ENCODE measurements at regions not wholly inside any gene's neighbourhood (a gene's known extent, or its start where the extent isn't known, plus 50 kb on each side); places are given as distances from the start of the nearest gene placed in this dataset.

DNA sequence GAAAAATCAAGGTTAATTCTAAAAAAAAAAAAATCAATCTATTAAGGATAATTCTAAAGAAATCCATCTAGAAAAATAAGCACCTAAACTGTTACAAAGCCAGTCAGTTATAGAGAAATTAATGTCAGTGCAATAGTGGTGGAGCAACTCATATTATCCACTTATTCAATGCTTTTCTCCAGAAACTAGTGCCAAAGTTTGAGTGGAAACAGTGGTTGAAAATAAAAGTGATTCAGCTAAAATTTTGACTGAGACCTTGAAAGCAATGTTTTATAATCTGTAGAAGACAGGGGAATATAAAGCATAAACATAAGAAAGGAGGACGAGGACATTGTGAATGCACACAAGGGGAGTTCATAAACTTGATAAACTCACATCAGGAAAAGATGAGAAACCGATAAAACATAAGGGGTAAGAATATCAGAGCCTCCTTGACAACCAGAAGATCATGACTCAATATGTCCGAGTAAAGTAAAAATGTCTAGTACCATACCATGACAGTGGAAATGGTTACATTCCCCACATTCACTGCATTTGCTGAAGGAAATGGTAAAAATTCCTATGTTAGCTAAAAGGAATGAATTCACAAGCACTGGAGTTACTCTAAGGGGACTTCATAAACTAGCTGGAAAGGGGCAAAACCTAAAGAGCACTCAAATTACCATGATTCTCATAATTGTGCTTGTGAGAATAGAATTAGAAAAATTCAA, 58.7 kb upstream of the SLC5A12 start:
- no peak overlapping the region for H2AFZ ChIP-seq (ENCODE audit: low read length)
- H4K20me1 ChIP-seq (ENCODE audit: insufficient read depth, low read length): no peaks in the 10 kb centered on the region
- peaks cover 10% of the 10 kb centered on the region; the same call in 1 of the 2 replicates for H3K9me3 ChIP-seq (ENCODE audit: low read length)
- H3K36me3 ChIP-seq (ENCODE audit: insufficient read depth, low read length): no peaks in the 10 kb centered on the region
- no peaks in the 10 kb centered on the region for H3K9me2 ChIP-seq (ENCODE audit: low read depth, low read length)
- H3K27ac ChIP-seq (ENCODE audit: low read depth, low read length, poor library complexity, severe bottlenecking): peak overlapping the region; percentile 96
- H3K27me3 ChIP-seq (ENCODE audit: insufficient read depth, low read length): no peaks in the 10 kb centered on the region
- H3F3A ChIP-seq (ENCODE audit: insufficient read depth, low read length): peaks cover 9% of the 10 kb centered on the region
- peak overlapping the region; percentile 15; the same call in 1 of the 2 replicates for H3K9ac ChIP-seq (ENCODE audit: low read length)
- peaks cover 49% of the 10 kb centered on the region for H3K4me1 ChIP-seq (ENCODE audit: insufficient read depth, low read length, severe bottlenecking)
- no peak for TF ChIP-seq EZH2 (IDR thresholded peaks at IDR 0.05; ENCODE audit: borderline replicate concordance, low read length)
- TF ChIP-seq, protein P1, sequence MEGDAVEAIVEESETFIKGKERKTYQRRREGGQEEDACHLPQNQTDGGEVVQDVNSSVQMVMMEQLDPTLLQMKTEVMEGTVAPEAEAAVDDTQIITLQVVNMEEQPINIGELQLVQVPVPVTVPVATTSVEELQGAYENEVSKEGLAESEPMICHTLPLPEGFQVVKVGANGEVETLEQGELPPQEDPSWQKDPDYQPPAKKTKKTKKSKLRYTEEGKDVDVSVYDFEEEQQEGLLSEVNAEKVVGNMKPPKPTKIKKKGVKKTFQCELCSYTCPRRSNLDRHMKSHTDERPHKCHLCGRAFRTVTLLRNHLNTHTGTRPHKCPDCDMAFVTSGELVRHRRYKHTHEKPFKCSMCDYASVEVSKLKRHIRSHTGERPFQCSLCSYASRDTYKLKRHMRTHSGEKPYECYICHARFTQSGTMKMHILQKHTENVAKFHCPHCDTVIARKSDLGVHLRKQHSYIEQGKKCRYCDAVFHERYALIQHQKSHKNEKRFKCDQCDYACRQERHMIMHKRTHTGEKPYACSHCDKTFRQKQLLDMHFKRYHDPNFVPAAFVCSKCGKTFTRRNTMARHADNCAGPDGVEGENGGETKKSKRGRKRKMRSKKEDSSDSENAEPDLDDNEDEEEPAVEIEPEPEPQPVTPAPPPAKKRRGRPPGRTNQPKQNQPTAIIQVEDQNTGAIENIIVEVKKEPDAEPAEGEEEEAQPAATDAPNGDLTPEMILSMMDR (IDR thresholded peaks at IDR 0.05; ENCODE audit: low read length): no peak
- H3K79me2 ChIP-seq (ENCODE audit: insufficient read depth, low read length): no peaks in the 10 kb centered on the region
- H3K4me3 ChIP-seq (ENCODE audit: low read depth, low read length, poor library complexity, severe bottlenecking): no peak overlapping the region
- H3K4me2 ChIP-seq (ENCODE audit: low read length): no peak overlapping the region

DNA sequence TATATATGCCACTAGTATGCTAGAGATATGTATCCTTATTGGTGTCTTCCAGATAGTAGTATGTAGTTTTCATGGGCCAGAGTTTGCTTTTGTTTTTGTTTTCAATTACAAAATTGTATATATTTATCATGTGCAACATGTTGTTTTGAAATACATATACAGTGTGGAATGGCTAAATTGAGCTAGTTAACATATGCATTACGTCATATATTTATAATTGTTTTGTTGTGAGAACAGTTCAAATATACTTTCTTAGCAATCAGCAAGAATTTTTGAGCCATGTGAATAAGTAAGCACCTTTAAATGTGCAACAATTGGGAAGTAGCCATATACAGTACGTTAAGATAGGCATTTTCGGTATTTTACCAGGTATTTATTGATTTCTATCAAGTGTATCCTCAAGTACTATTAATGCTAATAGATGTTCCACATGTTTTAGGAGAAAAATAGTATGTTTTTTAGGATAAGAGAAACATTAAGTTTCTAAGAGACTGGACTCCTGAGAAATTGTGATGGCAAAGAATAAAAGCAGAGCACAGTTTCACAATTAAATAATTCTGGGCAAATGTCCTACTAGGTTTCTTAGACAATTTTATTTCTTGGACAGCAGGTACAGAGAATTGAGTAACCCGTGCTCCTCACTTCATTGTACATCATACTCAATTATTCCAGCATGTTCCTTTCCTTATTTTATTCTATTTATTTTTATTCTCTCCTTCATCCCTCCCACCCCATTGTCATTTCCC, 60.5 kb upstream of the SLC5A12 start:
- Histone ChIP-seq H3K9me2 (ENCODE audit: low read depth, low read length) (no peaks in the 10 kb centered on the region), H3K9me3 (ENCODE audit: low read length) (peaks cover 10% of the 10 kb centered on the region; the same call in 1 of the 2 replicates), H3F3A (ENCODE audit: insufficient read depth, low read length) (peaks cover 9% of the 10 kb centered on the region), H3K27me3 (ENCODE audit: insufficient read depth, low read length) (no peaks in the 10 kb centered on the region), H3K27ac (ENCODE audit: low read depth, low read length, poor library complexity, severe bottlenecking) (no peak overlapping the region), H3K79me2 (ENCODE audit: insufficient read depth, low read length) (no peaks in the 10 kb centered on the region), H3K9ac (ENCODE audit: low read length) (no peak overlapping the region), H4K20me1 (ENCODE audit: insufficient read depth, low read length) (no peaks in the 10 kb centered on the region), H3K4me3 (ENCODE audit: low read depth, low read length, poor library complexity, severe bottlenecking) (no peak overlapping the region), H2AFZ (ENCODE audit: low read length) (no peak overlapping the region), H3K4me2 (ENCODE audit: low read length) (no peak overlapping the region), H3K4me1 (ENCODE audit: insufficient read depth, low read length, severe bottlenecking) (peaks cover 39% of the 10 kb centered on the region), H3K36me3 (ENCODE audit: insufficient read depth, low read length) (no peaks in the 10 kb centered on the region; the same call in 1 of the 2 replicates)
- no peak for TF ChIP-seq EZH2 (IDR thresholded peaks at IDR 0.05; ENCODE audit: borderline replicate concordance, low read length)
- TF ChIP-seq, protein P1 (IDR thresholded peaks at IDR 0.05; ENCODE audit: low read length): no peak

- H3K36me3 ChIP-seq (ENCODE audit: insufficient read depth, low read length): no peaks in the 10 kb centered on the region; the same call in 1 of the 2 replicates
- no peak overlapping the region for H3K27ac ChIP-seq (ENCODE audit: low read depth, low read length, poor library complexity, severe bottlenecking)
- H3K9me2 ChIP-seq (ENCODE audit: low read depth, low read length): no peaks in the 10 kb centered on the region
- peaks cover 10% of the 10 kb centered on the region; the same call in 1 of the 2 replicates for H3K9me3 ChIP-seq (ENCODE audit: low read length)
- no peak overlapping the region for H3K9ac ChIP-seq (ENCODE audit: low read length)
- H3K4me3 ChIP-seq (ENCODE audit: low read depth, low read length, poor library complexity, severe bottlenecking): no peak overlapping the region
- TF ChIP-seq EZH2 (IDR thresholded peaks at IDR 0.05; ENCODE audit: borderline replicate concordance, low read length): no peak
- TF ChIP-seq, protein P1 (IDR thresholded peaks at IDR 0.05; ENCODE audit: low read length): no peak
- no peaks in the 10 kb centered on the region; the same call in 1 of the 2 replicates for H3F3A ChIP-seq (ENCODE audit: insufficient read depth, low read length)
- no peak overlapping the region for H2AFZ ChIP-seq (ENCODE audit: low read length)
- H4K20me1 ChIP-seq (ENCODE audit: insufficient read depth, low read length): no peaks in the 10 kb centered on the region
- peaks cover 23% of the 10 kb centered on the region for H3K4me1 ChIP-seq (ENCODE audit: insufficient read depth, low read length, severe bottlenecking)
- H3K4me2 ChIP-seq (ENCODE audit: low read length): no peak overlapping the region
- no peaks in the 10 kb centered on the region for H3K79me2 ChIP-seq (ENCODE audit: insufficient read depth, low read length)
- no peaks in the 10 kb centered on the region for H3K27me3 ChIP-seq (ENCODE audit: insufficient read depth, low read length)
Measured at GRCh38 chr11:26783997-26784396, 62.1 kb upstream of the SLC5A12 start.
